ENCODE measurements at regions not wholly inside any gene's neighbourhood (a gene's known extent, or its start where the extent isn't known, plus 50 kb on each side); places are given as distances from the start of the nearest gene placed in this dataset.
"Not testable (repeated sequence)": the region's sequence is repeated elsewhere in the genome, so short reads cannot be mapped to it uniquely, and the experiment has no call there.

DNA sequence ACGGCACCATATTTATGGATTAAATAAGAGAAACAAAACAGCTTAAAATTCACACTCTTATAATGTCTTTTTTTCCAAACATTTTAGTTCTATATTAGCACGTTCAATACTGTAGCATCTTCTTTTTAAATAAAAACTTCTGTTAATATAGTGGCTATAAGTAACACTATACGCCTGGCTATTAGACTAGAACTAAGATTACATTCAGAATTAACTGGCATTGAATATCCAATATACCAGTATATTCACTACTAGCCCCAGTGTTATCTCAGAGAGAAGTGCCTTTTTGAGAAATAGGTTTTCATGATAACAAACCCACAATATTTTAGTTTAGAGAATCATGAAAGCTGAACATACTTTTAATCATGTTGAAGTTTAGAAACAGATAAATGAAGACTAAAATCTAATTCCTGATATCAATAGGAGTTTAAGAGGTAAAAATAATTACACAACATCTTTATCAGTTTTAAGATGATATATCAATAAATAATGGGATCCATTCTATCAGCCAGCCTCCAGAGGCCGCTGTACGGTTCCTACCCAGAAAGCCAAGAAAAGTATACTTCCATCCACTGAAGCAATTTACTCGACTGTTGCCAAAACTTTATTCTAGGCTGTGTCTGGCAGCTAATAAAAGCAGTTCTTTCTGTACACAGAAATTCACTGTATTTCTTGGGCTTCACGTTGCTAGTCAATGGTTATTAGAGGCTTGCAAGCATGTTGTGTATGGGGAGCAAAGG is 1113.4 kb upstream of the MIR17HG start:
- no peak for DNase-seq

DNA sequence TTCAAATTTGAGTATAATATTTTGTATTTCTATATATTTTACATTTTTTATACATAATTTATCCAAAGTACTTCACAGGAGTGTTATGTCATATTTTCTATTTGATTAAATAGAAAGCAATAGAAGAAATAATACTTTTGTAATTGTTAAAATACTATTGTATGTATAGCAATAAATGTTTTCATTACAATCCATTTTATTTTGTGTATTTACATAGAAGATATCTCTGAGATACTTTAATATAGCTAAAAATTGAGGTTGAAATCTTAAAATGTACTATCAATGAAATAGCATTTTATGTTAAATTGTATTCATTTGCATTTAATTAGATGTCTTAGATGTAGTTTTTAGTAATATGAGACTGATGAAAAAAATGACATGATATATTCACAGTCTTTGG is 1109.6 kb upstream of the MIR17HG start:
- DNase-seq, result no peak

DNA sequence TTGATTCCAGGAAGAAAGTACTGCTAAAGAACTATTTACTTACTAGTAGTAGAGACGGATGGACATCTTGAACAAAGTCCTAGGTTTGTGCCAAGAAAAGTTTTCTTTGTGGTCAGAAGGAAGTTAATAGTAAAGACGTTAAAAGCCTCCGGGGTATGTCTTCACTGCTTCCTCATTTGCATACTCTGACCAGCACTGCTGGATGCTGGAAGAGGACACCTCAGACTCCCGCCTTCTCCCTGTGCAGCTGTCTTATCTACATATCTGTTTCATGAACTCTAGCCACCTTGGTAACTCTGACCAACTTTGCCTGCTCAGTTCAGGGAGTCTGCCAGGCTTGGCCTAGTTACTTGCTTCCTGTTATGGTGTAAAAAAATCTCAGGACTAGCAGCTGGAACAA is 1109.1 kb upstream of the MIR17HG start:
- no peak for DNase-seq

DNA sequence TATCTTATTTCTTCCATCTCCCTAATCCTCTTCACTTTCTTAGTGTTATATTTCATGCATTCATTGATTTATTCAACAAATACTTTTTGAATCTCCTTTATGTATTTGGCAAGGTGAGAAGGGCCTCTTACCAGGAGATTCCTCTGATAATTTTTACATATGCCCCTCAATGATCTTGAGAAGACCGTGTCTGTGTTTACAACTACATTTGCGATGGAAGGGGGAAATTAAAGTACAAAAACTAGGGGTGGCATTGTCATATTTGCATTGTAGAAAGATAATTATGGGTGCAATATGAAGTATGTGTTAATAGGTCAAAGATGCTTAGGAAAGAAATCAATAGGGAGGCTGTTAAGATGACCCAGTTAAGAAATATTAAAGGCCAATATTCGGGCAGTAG is 1108.4 kb upstream of the MIR17HG start:
- DNase-seq, result no peak

DNA sequence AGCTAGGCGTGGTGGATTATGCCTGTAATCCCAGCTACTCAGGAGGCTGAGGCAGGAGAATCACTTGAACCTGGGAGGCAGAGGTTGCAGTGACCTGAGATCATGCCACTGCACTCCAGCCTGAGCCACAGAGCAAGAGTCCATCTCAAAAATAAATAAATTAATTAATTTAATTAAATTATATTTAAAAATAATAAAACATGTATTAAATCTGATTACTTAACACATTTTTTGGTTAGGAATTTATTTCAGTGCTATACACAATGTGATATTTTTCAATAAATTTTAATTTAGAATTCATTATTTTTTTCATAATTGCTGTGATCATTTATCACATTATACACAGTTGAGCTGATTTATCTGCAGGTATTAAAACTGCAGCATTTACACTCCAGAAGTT is 1101.5 kb upstream of the MIR17HG start:
- no peak for DNase-seq

DNA sequence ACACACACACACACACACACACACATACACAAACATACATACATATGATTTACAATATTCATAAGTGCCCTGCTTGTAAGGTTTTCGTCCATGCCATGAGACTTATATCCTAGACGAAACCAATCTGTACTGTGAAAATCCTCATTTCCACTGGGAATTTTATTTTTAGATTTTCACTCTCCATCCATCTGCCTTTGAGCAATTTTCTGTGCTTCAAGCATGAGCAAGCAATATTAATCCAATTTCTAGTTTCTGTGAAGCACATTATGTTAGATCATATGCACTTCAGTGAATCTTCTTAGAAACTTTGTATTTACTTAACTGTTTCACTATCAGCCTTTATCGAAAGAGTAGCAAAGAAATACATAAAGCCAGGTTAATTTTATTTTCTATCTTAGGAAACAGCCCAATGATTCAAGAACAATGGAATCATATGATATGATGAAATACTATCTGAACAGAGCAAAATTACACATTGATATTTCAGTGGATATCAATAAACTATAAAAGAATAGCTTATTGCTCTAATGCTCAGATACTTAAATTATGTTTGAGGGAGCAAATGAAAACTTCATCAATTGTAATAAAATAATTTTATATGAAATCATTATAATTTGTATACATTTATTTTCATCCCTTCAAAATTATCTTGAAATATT is 1100.7 kb upstream of the MIR17HG start:
- DNase-seq, result no peak

DNA sequence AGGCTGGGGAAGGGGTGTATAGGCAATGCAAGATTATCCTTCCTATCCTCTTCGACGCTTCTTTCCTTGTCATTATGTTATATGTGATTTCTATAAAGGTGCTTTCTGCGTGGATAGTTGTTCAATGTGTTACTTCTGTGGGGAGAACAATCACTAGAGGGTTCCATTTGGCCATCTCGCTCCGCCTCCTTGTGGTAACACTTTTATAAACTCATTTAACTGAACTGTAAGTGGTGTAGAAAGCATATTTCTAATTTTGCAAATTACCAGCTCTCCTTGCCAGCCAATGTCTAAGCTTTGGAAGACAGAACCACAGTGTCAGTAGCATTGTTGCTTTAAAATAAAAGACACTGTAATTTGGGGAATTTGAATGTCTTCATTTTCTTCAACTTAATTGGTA is 1093.7 kb upstream of the MIR17HG start:
- DNase-seq, result no peak

DNA sequence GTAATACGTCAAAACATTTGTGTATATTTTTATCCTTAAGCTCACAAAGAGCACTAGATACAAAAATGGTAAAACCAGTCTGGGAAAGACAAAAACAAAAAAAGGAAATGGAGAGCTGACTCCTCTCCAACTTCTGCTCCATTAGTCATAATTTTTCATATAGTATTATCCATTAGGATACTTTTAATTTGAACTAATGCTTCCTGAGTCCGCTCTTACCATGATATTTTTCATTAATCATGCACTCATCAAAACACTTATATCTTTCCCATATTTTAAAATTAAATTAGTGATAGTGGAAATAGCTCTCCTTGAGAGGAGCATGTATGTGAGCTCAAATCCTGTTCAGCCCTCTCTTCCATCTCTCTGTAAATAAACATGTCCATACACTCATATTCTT is 1093.0 kb upstream of the MIR17HG start:
- no peak for DNase-seq

DNA sequence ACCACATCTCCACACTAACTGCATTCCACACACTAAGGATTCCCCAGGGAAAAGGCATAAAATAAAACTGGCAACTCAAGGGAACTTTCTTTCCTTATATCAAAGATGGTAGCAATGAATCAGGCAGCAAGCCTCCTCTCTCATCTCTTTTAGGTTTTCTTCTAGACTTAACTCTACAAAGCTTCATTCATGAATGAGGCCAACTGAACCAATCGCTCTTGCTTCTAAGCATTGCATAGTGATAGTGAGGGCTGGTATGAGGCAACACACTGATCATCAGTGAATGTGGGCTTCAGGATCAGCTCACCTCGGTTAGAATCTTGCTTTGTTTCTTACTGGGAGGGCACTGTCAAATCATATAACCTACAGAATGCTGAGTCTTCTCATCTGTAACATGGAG is 1090.7 kb upstream of the MIR17HG start:
- DNase-seq, result no peak

DNA sequence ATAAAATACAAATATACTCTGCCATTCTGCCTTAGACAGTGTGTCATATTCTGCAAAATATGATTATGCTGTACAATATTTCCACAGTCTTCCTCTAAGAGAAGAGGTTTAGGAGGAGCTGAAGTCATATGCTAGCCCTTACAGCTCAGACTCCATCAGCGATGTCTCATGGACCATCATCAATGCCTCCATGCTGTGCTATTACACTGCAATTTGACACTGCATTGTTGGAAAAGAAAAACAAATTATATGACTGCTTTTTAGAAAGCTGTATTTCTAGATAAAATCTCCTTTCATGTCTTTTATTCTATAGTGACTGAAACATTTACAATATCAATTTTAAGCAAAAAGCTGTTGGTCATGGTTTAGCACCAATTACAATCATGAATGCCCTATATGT is 1089.4 kb upstream of the MIR17HG start:
- peak; percentile 41 for DNase-seq

DNA sequence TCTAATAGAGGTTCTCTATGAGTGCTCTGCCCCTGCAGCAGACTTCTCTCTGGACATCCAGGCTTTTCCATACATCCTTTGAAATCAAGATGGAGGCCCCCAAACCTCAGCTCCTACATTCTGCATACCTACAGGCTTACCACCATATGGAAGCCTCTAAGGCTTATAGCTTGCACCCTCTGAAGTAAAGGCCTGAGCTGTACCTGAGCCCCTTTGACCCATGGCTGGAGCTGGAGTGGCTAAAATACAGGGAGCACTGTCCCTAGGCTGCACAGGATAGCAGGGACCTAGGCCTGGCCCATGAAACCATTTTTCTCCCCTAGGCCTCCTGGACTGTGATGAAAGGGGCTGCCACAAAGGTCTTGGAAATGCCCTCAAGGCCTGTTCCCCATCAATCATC is 1086.1 kb upstream of the MIR17HG start:
- DNase-seq, result no peak

DNA sequence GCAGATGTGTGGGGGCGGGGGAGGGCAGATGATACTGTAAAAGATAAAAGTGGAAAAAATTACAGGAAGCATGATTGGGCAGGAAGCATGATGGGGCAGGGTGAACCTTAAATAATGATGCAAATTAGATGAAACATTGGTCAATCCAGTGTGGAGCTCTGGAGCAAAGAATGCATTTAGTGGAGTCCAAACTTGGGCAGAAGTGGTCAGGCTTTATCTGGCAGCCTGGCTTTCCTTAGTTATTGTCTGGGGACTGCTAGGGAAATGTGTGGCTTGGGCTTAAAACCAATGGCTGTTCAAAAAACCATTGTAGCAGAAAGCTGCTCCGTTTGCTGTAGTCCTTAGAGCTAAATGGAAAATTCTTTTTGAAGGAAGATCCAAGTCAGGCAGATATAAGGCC is 1077.3 kb upstream of the MIR17HG start:
- DNase-seq, result no peak

DNA sequence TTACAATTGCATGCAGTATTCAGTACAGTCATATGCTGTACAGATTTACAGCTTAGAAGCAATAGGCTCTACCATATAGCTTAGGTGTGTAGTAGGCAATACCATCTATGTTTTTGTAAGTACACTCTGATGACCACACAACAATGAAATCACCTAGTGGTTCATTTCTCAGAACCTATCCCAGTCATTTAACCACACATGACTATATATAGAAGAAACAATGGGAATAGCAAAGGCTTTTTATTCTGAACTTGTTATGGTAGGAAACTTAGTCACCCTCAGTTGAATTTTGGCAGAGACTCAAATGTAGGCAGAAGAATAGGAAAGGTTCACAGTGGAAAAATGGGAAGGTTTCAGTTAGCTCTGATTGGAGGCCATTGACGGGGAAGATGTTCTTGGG is 1075.1 kb upstream of the MIR17HG start:
- DNase-seq, result no peak

DNA sequence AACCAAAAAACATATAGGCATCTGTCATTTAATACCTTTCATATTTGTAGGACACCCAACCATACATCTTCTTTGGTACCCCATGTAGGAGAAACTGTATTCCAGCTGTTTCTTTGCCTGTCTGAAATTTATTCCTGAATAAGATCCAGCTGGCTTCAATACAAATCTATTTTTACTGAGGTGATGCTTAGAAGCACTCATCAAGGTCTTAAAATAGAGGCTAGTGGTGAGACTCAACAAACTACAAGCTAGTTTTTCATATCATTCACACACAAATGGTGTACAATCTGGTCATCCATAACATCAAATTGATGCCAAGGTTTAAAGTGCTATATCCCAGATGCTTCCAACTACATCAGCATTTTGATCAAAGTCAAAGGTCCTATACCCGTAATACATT is 1071.3 kb upstream of the MIR17HG start:
- DNase-seq, result no peak

DNA sequence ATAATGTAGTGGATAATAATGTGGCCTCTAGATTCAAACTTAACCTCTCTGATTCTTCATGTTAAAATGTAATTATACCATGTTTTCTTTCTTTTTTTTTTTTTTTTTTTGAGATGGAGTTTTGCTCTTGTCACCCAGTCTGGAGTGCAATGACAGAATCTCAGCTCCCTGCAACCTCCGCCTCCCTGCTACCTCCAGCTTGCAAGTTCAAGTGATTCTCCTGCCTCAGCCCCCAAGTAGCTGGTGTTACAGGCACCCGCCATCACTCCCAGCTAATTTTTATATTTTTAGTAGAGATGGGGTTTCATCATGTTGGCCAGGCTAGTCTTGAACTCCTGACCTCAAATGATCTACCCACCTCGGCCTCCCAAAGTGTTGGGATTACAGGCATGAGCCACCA is 1069.3 kb upstream of the MIR17HG start:
- DNase-seq, result not testable (repeated sequence)

DNA sequence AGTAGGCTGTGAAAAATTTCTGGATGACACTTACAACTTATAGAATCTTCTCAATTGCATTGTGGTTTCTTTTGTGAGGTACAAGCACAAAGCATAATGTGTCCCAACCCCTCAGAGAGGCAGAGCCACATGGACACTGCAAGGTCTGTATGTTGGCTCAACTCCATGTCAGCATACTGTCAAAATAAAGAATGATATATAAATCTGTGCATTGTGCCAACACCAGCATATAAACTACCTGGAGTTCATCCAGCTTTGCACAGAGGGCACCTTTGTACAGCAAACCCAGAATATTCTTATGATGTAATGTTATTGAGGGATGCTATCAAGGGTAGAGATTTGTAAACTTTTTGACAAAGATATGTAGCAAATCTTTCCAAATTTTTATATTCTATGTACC is 1065.8 kb upstream of the MIR17HG start:
- DNase-seq, result no peak

DNA sequence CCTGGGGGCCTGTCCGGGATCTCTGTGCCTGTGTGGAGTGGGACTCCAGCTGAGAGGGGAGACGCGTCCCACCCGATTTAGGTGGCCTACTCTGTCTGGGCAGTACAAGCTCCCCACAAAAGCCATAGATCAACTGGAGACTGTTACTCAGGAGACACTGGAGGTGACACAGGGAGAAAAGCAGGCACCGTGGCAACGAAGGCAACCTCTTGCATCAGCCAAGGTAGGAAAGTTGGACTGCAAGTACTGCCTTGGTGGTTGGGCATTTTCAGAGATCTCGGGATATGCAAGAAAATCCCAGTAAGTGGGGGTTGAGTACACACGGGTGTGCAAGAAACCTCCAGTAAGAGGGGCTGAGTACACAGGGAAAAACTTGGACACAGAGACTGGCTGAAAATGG is 1060.0 kb upstream of the MIR17HG start:
- no peak for DNase-seq

DNA sequence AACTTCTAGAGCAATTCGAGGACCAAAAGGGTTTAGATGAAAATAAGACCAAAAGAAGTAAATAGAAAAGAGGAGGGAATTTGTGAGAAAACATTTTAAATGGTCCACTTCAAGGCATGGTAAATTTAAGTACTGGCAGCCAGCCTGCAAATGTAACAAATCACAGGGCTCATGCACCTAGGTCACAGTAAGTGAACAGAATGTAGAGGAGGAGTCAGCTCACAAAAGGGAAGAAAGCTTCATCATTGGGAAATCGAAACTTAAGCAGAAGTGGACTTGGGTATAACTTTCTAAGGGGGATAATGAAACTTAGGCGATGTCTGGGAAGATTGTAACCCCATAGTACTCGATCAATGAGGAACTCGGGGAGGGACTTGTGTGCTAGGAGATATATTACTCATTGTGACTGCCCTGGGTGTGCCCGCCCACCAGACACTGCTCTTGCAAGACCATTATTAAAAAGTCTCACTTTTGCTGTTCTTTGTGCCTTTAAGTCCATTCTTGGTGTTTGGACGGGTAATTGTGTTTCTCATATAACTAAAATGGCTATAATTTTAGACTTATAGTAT is 1053.6 kb upstream of the MIR17HG start:
- no peak for DNase-seq

DNA sequence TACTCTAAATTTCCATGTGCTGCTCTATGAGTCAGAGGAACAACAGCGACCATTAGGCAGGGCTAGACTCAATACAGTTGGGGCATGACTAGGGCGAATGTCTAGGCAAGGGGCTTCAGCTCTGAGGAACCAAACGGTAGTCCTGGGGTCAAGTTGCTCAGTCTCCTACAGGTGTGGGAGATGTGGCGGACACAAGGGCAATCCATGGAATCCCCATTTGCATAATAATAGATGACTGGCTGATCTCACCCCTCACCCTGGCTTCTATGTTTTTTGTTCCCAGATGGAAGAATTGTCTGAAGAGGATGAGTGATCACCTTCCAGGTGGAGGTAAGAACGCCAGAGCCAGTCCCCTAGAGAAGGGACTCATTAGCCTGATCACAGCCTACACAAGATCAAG is 1048.2 kb upstream of the MIR17HG start:
- no peak for DNase-seq

DNA sequence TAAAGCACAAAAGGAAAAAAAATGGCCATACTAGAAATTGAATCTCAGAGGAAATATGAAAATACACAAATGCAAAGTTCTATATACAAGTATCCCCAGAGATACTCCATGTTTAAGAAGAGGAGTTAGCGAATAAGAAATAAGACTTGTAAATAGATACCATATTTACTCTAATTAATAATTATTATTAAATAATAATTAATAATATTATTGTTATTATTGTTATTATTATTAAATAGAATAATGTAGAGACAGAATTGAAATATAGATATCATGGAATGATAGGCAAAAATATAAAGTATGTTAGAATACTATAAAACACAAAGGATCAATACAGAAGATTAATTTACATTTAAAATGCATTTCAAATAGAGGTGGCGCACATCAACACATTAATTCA is 1047.5 kb upstream of the MIR17HG start:
- no peak for DNase-seq

DNA sequence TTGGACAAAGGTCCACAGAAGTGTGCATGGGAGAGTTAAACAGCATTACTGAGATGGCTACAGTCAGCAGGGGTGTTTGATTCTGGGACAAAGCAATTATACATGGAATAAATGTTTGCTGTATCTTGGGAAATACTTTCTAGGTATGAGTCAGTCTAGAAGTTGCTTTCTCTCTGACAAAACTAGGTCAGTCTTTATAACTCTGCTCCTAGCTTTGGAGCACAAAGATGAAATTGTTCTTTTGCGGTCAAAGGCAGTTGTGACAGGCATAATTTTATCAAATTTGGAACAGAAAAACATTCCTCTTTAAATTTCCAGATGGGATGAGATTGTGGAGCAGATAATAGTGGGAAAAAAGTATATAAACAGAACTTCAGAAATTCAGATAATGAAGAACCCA is 1045.4 kb upstream of the MIR17HG start:
- DNase-seq, result no peak

DNA sequence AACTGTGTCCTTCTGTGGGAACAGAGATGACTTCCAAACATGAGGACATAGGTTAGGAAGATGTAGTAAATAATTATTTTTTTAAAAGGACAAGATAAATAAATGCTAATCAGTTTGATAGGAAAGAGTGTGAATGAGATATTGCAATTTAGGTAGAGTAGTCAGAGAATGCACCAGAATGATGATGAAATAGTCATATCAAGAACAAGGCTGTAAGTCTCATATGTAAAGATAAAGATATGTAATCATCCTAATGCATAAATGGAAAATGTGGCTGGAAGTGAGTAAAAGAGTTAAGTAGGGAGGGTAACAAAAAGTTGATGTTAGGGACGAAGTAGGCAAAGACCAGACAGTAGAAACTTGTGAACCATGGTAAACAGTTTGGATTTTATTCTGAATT is 1041.7 kb upstream of the MIR17HG start:
- no peak for DNase-seq

DNA sequence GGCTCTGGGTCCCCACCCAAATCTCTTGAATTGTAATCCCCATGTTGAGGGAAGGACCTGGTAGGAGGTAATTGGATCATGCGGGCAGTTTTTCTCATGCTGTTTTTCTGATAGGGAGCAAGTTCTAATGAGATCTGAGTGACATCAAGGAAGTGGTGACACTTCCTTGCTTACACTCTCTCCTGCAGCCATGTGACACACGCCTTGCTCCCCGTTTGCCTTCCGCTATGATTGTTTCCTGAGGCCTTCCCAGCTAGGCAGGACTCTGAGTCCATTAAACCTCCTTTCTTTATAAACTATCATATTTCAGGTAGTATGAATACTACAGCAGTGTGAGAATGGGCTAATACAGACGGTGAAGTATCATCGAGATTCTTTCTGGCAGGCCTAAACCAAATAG is 1040.4 kb upstream of the MIR17HG start:
- no peak for DNase-seq

DNA sequence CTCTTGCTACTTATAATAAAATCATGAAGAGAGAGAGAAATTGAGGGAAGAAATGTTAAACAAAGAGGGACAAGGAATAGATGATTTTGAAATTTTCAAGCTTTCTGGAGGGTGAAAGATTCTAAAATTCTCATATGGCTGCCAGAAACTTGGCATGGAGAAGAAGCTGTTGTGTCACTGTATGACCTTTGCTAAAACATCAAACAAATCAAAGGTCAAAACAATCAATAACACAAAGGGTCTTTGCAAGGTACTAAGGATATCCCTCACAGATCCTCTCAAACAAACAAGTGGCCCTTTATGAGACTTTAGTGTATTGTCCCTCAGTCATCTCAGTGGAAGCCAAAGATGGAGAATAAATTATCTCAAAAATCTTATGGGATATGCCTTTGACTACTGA is 1039.2 kb upstream of the MIR17HG start:
- DNase-seq, result no peak

DNA sequence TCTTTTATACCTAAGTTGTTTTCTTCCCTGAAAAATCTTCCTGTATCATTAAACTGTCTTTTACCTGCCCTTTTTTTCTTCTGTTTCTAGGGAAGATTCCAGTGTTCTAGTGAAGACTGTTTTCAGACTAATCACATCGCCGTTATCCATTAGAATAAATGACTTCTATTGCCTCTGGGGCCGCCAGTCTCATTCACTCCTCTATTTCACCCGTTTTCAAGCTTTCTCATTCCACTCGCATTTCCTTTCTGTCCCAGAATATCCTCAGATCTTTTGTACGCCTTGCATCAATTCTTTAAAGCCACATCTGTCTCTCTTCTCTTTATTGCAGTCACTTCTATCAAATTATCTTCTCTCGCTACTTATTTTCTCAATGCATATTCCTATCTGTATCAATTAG is 1035.6 kb upstream of the MIR17HG start:
- no peak for DNase-seq
